ENCODE measurements at regions not wholly inside any gene's neighbourhood (a gene's known extent, or its start where the extent isn't known, plus 50 kb on each side); places are given as distances from the start of the nearest gene placed in this dataset.

- no peak for DNase-seq (ENCODE audit: low spot score)
Observed at GRCh38 chr5:2125901-2126265, 243.2 kb upstream of the IRX4 start.

- no peak for DNase-seq (ENCODE audit: low spot score)
Observed at GRCh38 chr5:2125171-2125900, 242.6 kb upstream of the IRX4 start.

- no peak for DNase-seq (ENCODE audit: low spot score)
Observed at GRCh38 chr5:2124434-2125170, 241.9 kb upstream of the IRX4 start.

GRCh38 chr5:2123874-2124273, 241.1 kb upstream of the IRX4 start:
- no peak for DNase-seq (ENCODE audit: low spot score)

- DNase-seq (ENCODE audit: low spot score): no peak
Observed at GRCh38 chr5:2120361-2120760, 237.6 kb upstream of the IRX4 start.

- no peak for DNase-seq (ENCODE audit: low spot score)
Observed at GRCh38 chr5:2119573-2119972, 236.8 kb upstream of the IRX4 start.

GRCh38 chr5:2113348-2114131, 230.8 kb upstream of the IRX4 start:
- no peak for DNase-seq (ENCODE audit: low spot score)

- DNase-seq (ENCODE audit: low spot score): no peak
Observed at GRCh38 chr5:2112173-2113025, 229.7 kb upstream of the IRX4 start.

- DNase-seq (ENCODE audit: low spot score): no peak
Observed at GRCh38 chr5:2111569-2112105, 228.9 kb upstream of the IRX4 start.

GRCh38 chr5:2110934-2111462, 228.3 kb upstream of the IRX4 start:
- no peak for DNase-seq (ENCODE audit: low spot score)

- no peak for DNase-seq (ENCODE audit: low spot score)
Observed at GRCh38 chr5:2110137-2110933, 227.6 kb upstream of the IRX4 start.

- DNase-seq (ENCODE audit: low spot score): no peak
Observed at GRCh38 chr5:2109566-2109965, 226.8 kb upstream of the IRX4 start.

- DNase-seq (ENCODE audit: low spot score): no peak
Observed at GRCh38 chr5:2106721-2107120, 224.0 kb upstream of the IRX4 start.

GRCh38 chr5:2105141-2105540, 222.4 kb upstream of the IRX4 start:
- DNase-seq (ENCODE audit: low spot score): no peak

GRCh38 chr5:2103940-2104339, 221.2 kb upstream of the IRX4 start:
- no peak for DNase-seq (ENCODE audit: low spot score)

GRCh38 chr5:2102819-2103776, 220.4 kb upstream of the IRX4 start:
- DNase-seq (ENCODE audit: low spot score): no peak

- DNase-seq (ENCODE audit: low spot score): no peak
Observed at GRCh38 chr5:2101685-2102084, 219.0 kb upstream of the IRX4 start.

- DNase-seq (ENCODE audit: low spot score): no peak
Observed at GRCh38 chr5:2096887-2097505, 214.3 kb upstream of the IRX4 start.

- no peak for DNase-seq (ENCODE audit: low spot score)
Observed at GRCh38 chr5:2095011-2095410, 212.3 kb upstream of the IRX4 start.

Data from HuH-7.5 (cell line).